Loucy (cell line): ENCODE measurements at regions not wholly inside any gene's neighbourhood (a gene's known extent, or its start where the extent isn't known, plus 50 kb on each side); places are given as distances from the start of the nearest gene placed in this dataset.

Experiments used
- H2AFZ ChIP-seq: fragments of 200-600 bp; sonication (generic); 2 replicates; pipeline ENCODE4 v1.6.0; 2016; ENCODE audit warnings: antibody characterized with exemption, mild to moderate bottlenecking, low read length, moderate library complexity
- H3F3A ChIP-seq: fragments of 200-600 bp; 2 replicates; pipeline ENCODE4 v1.6.0; 2016; ENCODE audit warnings: antibody characterized with exemption, low read depth, mild to moderate bottlenecking
- H3K27me3 ChIP-seq: fragments of 200-600 bp; sonication (generic); 2 replicates; pipeline ENCODE4 v1.6.1; 2014; ENCODE audit warnings: low read length, mild to moderate bottlenecking; ENCODE audit not compliant: insufficient read depth, poor library complexity, severe bottlenecking
- H3K36me3 ChIP-seq: fragments of 200-600 bp; sonication (generic); 2 replicates; pipeline ENCODE4 v1.6.1; 2016; ENCODE audit warnings: low read length; ENCODE audit not compliant: insufficient read depth
- H3K4me1 ChIP-seq: fragments of 200-600 bp; sonication (generic); 2 replicates; pipeline ENCODE4 v1.5.1; 2014; ENCODE audit warnings: low read length, mild to moderate bottlenecking; ENCODE audit not compliant: insufficient read depth, poor library complexity, severe bottlenecking
- H3K4me2 ChIP-seq: fragments of 200-600 bp; sonication (generic); 2 replicates; pipeline ENCODE4 v1.6.0; 2014; ENCODE audit warnings: antibody characterized with exemption, low read length, low read depth, mild to moderate bottlenecking; ENCODE audit not compliant: poor library complexity, severe bottlenecking
- H3K4me3 ChIP-seq: fragments of 200-600 bp; sonication (generic); 2 replicates; pipeline ENCODE4 v1.5.1; 2014; ENCODE audit warnings: low read length, mild to moderate bottlenecking, mixed read lengths; ENCODE audit not compliant: poor library complexity, severe bottlenecking
- H3K79me2 ChIP-seq: fragments of 200-600 bp; sonication (generic); 2 replicates; pipeline ENCODE4 v1.6.1; 2014; ENCODE audit warnings: low read length; ENCODE audit not compliant: insufficient read depth
- H3K9ac ChIP-seq: fragments of 200-600 bp; sonication (generic); 2 replicates; pipeline ENCODE4 v1.6.0; 2014; ENCODE audit warnings: mild to moderate bottlenecking, low read depth, low read length, moderate library complexity; ENCODE audit not compliant: poor library complexity, severe bottlenecking
- H3K9me2 ChIP-seq: fragments of 200-600 bp; sonication (generic); replicated peaks from 2 replicates; pipeline ENCODE4 v1.6.1; 2016; ENCODE audit warnings: low read depth, low read length, mixed read lengths
- H3K9me3 ChIP-seq: fragments of 200-600 bp; sonication (generic); 2 replicates; pipeline ENCODE4 v1.6.1; 2014; ENCODE audit warnings: mild to moderate bottlenecking, antibody characterized with exemption, low read length, low read depth; ENCODE audit not compliant: insufficient read depth
- H4K20me1 ChIP-seq: fragments of 200-600 bp; sonication (generic); 2 replicates; pipeline ENCODE4 v1.6.0; 2014; ENCODE audit warnings: antibody characterized with exemption, low read length, mild to moderate bottlenecking; ENCODE audit not compliant: insufficient read depth, poor library complexity, severe bottlenecking
- EZH2phosphoT487 ChIP-seq: fragments of 200-600 bp; IDR thresholded peaks from 2 replicates; pipeline ENCODE4 v1.6.1; 2018; ENCODE audit warnings: antibody characterized with exemption, mild to moderate bottlenecking, moderate library complexity, borderline replicate concordance
- TF ChIP-seq, protein P1 (sequence below): fragments of 200-600 bp; sonication (generic); conservative IDR thresholded peaks from 2 replicates; pipeline ENCODE4 v1.5.1; 2014; ENCODE audit warnings: mild to moderate bottlenecking, antibody characterized with exemption, low read length

DNA sequence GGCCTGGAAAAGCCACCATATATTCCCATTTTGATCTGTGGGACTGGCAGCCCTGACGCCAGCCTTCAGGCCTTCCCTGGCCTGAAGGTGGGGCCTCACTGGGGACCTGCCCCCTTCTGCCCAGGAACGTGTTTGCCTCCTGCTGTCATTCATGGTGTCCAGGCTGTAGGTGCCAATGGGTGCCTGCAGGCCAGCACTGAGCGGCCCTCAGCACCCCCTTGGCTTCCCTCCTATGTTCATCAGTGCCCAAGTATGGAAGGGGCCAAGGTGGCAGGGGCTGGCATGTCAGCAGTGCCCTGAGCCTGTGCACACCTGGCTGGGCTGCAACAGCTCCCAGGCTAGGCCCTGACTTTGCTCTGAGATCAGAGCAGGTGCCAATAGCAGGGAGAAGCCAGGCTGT, 800.3 kb upstream of the RAB6C start:
- H3K4me1 ChIP-seq: no peaks in the 10 kb centered on the region
- no peak overlapping the region for H2AFZ ChIP-seq
- TF ChIP-seq EZH2phosphoT487: no peak
- TF ChIP-seq, protein P1, sequence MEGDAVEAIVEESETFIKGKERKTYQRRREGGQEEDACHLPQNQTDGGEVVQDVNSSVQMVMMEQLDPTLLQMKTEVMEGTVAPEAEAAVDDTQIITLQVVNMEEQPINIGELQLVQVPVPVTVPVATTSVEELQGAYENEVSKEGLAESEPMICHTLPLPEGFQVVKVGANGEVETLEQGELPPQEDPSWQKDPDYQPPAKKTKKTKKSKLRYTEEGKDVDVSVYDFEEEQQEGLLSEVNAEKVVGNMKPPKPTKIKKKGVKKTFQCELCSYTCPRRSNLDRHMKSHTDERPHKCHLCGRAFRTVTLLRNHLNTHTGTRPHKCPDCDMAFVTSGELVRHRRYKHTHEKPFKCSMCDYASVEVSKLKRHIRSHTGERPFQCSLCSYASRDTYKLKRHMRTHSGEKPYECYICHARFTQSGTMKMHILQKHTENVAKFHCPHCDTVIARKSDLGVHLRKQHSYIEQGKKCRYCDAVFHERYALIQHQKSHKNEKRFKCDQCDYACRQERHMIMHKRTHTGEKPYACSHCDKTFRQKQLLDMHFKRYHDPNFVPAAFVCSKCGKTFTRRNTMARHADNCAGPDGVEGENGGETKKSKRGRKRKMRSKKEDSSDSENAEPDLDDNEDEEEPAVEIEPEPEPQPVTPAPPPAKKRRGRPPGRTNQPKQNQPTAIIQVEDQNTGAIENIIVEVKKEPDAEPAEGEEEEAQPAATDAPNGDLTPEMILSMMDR: no peak
- H3K79me2 ChIP-seq: no peaks in the 10 kb centered on the region
- H4K20me1 ChIP-seq: no peaks in the 10 kb centered on the region
- H3K36me3 ChIP-seq: no peaks in the 10 kb centered on the region
- no peaks in the 10 kb centered on the region for H3K9me3 ChIP-seq
- H3K4me3 ChIP-seq: no peak overlapping the region
- H3K27me3 ChIP-seq: no peaks in the 10 kb centered on the region
- no peak overlapping the region for H3K4me2 ChIP-seq
- no peaks in the 10 kb centered on the region for H3F3A ChIP-seq
- no peak overlapping the region for H3K9ac ChIP-seq
- no peaks in the 10 kb centered on the region for H3K9me2 ChIP-seq

DNA sequence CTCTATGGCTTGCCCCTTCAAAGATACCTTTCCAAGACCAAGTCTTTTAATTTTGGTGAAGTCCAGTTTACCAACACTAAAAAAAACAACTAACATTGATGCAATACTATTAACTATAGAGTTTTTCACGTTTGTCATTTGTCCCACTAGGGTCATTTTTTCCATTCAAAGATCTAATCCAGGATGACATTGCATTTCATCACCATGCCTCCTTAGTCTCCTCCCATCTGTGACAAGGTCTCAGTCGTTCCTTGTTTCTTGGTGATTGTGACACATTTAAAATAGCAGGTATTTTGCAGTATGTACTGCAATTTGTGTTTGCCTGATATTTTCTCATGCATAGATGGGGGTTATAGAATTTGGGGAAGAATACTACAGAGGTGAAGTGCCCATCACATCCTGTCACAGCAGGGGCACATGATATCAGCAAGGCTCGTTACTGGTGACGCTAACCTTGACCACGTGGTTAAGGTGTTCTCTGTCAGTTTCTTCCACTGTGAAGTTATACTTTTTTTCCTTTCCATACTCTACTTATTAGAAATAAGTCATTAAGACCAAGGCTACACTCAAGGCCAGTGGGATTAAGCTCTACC, 799.2 kb upstream of the RAB6C start:
- H3K4me1 ChIP-seq: no peaks in the 10 kb centered on the region
- no peak overlapping the region for H3K4me3 ChIP-seq
- H3F3A ChIP-seq: no peaks in the 10 kb centered on the region
- no peak overlapping the region for H3K4me2 ChIP-seq
- H2AFZ ChIP-seq: no peak overlapping the region
- H3K9me2 ChIP-seq: no peaks in the 10 kb centered on the region
- H3K36me3 ChIP-seq: no peaks in the 10 kb centered on the region
- H3K9ac ChIP-seq: no peak overlapping the region
- H3K27me3 ChIP-seq: no peaks in the 10 kb centered on the region
- H3K9me3 ChIP-seq: no peaks in the 10 kb centered on the region
- TF ChIP-seq EZH2phosphoT487: no peak
- TF ChIP-seq, protein P1: no peak
- H4K20me1 ChIP-seq: no peaks in the 10 kb centered on the region
- H3K79me2 ChIP-seq: no peaks in the 10 kb centered on the region

DNA sequence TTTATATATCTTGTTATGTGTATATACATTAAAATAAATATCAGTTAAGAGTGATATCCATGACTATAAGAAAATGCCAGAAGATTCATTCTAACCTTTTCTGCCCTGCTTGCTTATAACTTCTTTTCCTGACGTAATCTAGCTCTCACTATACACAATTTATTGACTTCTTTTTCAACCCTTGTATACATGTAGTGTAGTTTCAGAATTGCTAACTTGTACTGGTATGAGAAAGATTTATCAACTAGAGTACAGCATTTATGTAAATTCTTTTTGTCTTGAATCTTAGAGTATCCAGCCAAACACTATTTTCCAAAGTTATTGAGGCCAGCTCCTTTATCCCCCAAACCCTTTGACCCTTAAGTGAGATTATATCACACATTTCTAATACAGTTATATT, 798.0 kb upstream of the RAB6C start:
- no peak overlapping the region for H3K9ac ChIP-seq
- no peaks in the 10 kb centered on the region for H3K9me2 ChIP-seq
- H4K20me1 ChIP-seq: no peaks in the 10 kb centered on the region
- H3K4me1 ChIP-seq: no peaks in the 10 kb centered on the region
- H3K4me3 ChIP-seq: no peak overlapping the region
- no peak overlapping the region for H2AFZ ChIP-seq
- no peaks in the 10 kb centered on the region for H3K9me3 ChIP-seq
- no peaks in the 10 kb centered on the region for H3K79me2 ChIP-seq
- no peaks in the 10 kb centered on the region for H3K36me3 ChIP-seq
- no peaks in the 10 kb centered on the region for H3F3A ChIP-seq
- H3K27me3 ChIP-seq: no peaks in the 10 kb centered on the region
- TF ChIP-seq, protein P1: no peak
- no peak for TF ChIP-seq EZH2phosphoT487
- H3K4me2 ChIP-seq: no peak overlapping the region
